Left ventricle myocardium inferior (tissue), 1 donor: ENCODE measurements at regions not wholly inside any gene's neighbourhood (a gene's known extent, or its start where the extent isn't known, plus 50 kb on each side); places are given as distances from the start of the nearest gene placed in this dataset.

ENCODE experiments used
- DNase-seq: peaks from one replicate; pipeline ENCODE4 v3.0.0-alpha.2; 2020
- H3K27ac ChIP-seq: fragments of 200-600 bp; replicated peaks from 2 replicates; pipeline ENCODE4 v1.8.0; 2021
- H3K27me3 ChIP-seq: fragments of 200-600 bp; 2 replicates; pipeline ENCODE4 v1.8.0; 2021; ENCODE audit warnings: low read depth
- H3K36me3 ChIP-seq: fragments of 200-600 bp; 2 replicates; pipeline ENCODE4 v1.8.0; 2021
- H3K4me1 ChIP-seq: fragments of 200-600 bp; 2 replicates; pipeline ENCODE4 v1.8.0; 2021
- H3K4me3 ChIP-seq: fragments of 200-600 bp; 2 replicates; pipeline ENCODE4 v1.8.0; 2021; ENCODE audit warnings: mild to moderate bottlenecking, moderate library complexity
- H3K9me3 ChIP-seq: fragments of 200-600 bp; replicated peaks from 2 replicates; pipeline ENCODE4 v1.8.0; 2021
- intact Hi-C: fragments of 100-400 bp; cut with micrococcal nuclease; formaldehyde crosslinking; loops from one replicate; pipeline ENCODE4 v1.11.0; 2022
- TF ChIP-seq, protein P1 (sequence below): fragments of 200-600 bp; IDR thresholded peaks from 2 replicates; pipeline ENCODE4 v1.8.0; 2021; ENCODE audit warnings: antibody characterized with exemption, mild to moderate bottlenecking, borderline replicate concordance
- donor health status: DM: no; HTN: yes; CAD: no; lungs with severe emphysema.

GRCh38 chr10:130921461-130921860, 390.1 kb downstream of the TCERG1L start:
- H3K9me3 ChIP-seq: peaks cover 11% of the 10 kb centered on the region
- H3K4me3 ChIP-seq: no peak overlapping the region
- H3K27ac ChIP-seq: no peak overlapping the region
- no peaks in the 10 kb centered on the region for H3K4me1 ChIP-seq
- TF ChIP-seq, protein P1, sequence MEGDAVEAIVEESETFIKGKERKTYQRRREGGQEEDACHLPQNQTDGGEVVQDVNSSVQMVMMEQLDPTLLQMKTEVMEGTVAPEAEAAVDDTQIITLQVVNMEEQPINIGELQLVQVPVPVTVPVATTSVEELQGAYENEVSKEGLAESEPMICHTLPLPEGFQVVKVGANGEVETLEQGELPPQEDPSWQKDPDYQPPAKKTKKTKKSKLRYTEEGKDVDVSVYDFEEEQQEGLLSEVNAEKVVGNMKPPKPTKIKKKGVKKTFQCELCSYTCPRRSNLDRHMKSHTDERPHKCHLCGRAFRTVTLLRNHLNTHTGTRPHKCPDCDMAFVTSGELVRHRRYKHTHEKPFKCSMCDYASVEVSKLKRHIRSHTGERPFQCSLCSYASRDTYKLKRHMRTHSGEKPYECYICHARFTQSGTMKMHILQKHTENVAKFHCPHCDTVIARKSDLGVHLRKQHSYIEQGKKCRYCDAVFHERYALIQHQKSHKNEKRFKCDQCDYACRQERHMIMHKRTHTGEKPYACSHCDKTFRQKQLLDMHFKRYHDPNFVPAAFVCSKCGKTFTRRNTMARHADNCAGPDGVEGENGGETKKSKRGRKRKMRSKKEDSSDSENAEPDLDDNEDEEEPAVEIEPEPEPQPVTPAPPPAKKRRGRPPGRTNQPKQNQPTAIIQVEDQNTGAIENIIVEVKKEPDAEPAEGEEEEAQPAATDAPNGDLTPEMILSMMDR: no peak
- H3K27me3 ChIP-seq: peaks cover 61% of the 10 kb centered on the region
- DNase-seq: no peak
- intact Hi-C loops: no loop called here
- no peaks in the 10 kb centered on the region for H3K36me3 ChIP-seq

GRCh38 chr10:130921911-130922440, 389.5 kb downstream of the TCERG1L start:
- no peak overlapping the region for H3K4me3 ChIP-seq
- H3K27me3 ChIP-seq: peaks cover 63% of the 10 kb centered on the region
- no peaks in the 10 kb centered on the region for H3K36me3 ChIP-seq
- intact Hi-C loops: no loop called here
- TF ChIP-seq, protein P1: no peak
- no peaks in the 10 kb centered on the region for H3K4me1 ChIP-seq
- DNase-seq: no peak
- peaks cover 6% of the 10 kb centered on the region for H3K9me3 ChIP-seq
- H3K27ac ChIP-seq: no peak overlapping the region

DNA sequence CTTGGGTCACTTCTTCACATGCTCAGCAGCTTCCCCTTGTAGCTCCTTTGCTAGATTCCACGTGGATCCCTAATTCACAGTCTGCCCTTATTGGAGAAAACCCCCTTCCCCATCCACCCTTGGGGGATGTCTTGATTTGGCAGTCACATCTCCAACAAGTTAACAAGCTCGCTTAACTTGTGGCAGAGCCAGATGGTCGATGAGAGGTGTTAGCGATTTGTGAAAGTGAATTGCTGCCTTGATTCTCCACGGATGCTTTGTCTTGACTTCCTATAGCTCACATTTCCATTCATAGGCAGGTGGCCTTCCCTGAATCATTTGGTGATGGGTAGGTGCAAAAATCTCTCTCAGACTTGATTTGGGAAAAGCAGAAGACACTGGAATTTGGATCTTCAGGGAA, 387.9 kb downstream of the TCERG1L start:
- Histone ChIP-seq H3K4me1 (no peaks in the 10 kb centered on the region), H3K36me3 (no peaks in the 10 kb centered on the region), H3K4me3 (no peak overlapping the region), H3K27ac (no peak overlapping the region), H3K9me3 (no peaks in the 10 kb centered on the region), H3K27me3 (peaks cover 69% of the 10 kb centered on the region)
- intact Hi-C loops: no loop called here
- TF ChIP-seq, protein P1: no peak
- DNase-seq: no peak

DNA sequence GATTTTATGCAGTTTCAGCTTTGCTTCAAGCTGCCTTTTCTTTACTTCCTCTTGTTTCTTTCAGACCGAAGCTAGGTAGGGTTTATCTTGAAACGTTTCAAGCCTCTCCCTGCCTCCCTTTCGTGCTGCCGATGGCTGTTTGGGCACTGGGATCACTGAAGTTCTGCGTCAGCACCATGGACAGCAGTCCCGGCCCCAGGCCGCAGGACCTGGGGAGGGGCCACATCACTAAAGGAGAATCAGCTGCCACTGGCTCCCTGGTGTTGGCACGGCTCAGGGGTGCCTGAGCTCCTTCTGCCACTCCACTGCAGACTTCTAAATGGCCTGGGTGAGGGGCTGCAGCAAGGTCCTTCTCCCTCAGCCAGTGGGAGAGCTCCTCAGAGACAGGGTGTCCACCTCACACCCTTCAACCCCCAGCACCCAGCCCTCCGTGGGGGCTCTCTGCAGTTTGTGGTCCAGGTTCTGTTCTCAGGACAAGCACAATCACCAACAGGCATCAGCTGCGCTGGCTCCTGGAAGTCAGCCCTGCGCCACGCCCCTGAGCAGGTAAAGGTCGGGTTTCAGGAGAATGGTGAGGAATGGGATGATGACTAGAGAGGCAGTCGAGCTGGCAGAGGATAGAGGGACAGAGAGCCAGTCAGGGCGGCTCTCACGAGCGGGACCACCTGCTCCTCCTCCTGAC, 387.2 kb downstream of the TCERG1L start:
- no peak for DNase-seq
- Histone ChIP-seq H3K36me3 (no peaks in the 10 kb centered on the region), H3K4me1 (no peaks in the 10 kb centered on the region), H3K9me3 (no peaks in the 10 kb centered on the region), H3K27ac (no peak overlapping the region), H3K4me3 (no peak overlapping the region), H3K27me3 (peaks cover 76% of the 10 kb centered on the region)
- TF ChIP-seq, protein P1: no peak
- intact Hi-C loops: no loop called here

- Histone ChIP-seq H3K9me3 (no peaks in the 10 kb centered on the region), H3K4me3 (no peak overlapping the region), H3K27ac (no peak overlapping the region), H3K36me3 (no peaks in the 10 kb centered on the region), H3K27me3 (peaks cover 86% of the 10 kb centered on the region), H3K4me1 (no peaks in the 10 kb centered on the region)
- no peak for DNase-seq
- intact Hi-C loops: no loop called here
- TF ChIP-seq, protein P1: no peak
Measured at GRCh38 chr10:130926442-130926841, 385.1 kb downstream of the TCERG1L start.
